Upper lobe of left lung (tissue), 4 donors: ENCODE measurements at regions not wholly inside any gene's neighbourhood (a gene's known extent, or its start where the extent isn't known, plus 50 kb on each side); places are given as distances from the start of the nearest gene placed in this dataset.

ENCODE experiments used
- EP300 ChIP-seq, 4 donors: sonication (generic); formaldehyde crosslinking; IDR thresholded peaks; one replicate each; pipeline ENCODE4 v1.5.1; 2017; ENCODE audit warnings: antibody characterized with exemption in 4 of 4, control low read depth in 2 of 4
- POLR2A ChIP-seq, 4 donors: fragments of 450-650 bp; IDR thresholded peaks; one replicate each; pipeline ENCODE4 v1.5.1; 2016 to 2017; ENCODE audit warnings: antibody characterized with exemption in 4 of 4, mild to moderate bottlenecking in 2 of 4
- TF ChIP-seq, protein P1 (sequence below), 6 experiments: fragments of 450-650 bp in 4 of 6; fragments of 200-600 bp in 2 of 6; sonication (generic) in 2 of 6; IDR thresholded peaks; one replicate each; pipeline ENCODE4 v1.5.1; 2016 to 2019; ENCODE audit warnings: antibody characterized with exemption in 6 of 6

DNA sequence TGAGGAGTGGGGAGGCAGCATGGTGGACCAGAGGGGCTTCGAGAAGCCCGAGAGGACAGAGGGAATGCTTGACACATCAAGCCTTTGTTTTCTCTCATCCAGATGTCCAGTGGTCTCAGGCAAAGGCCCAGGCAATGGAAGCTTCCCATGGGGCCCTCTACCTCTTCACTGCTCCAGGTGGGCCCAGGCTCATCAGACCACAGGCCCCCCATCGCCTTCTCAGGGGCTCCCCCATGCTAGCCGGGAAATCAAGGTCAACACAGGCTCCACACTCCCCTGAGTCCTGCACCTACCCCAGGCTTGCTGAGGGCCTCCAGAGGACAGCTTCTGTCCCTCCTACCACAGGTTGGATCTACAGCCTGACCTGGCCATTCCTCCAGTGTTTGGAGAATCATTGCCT, 157.5 kb downstream of the CHST1 start:
- TF ChIP-seq, protein P1, sequence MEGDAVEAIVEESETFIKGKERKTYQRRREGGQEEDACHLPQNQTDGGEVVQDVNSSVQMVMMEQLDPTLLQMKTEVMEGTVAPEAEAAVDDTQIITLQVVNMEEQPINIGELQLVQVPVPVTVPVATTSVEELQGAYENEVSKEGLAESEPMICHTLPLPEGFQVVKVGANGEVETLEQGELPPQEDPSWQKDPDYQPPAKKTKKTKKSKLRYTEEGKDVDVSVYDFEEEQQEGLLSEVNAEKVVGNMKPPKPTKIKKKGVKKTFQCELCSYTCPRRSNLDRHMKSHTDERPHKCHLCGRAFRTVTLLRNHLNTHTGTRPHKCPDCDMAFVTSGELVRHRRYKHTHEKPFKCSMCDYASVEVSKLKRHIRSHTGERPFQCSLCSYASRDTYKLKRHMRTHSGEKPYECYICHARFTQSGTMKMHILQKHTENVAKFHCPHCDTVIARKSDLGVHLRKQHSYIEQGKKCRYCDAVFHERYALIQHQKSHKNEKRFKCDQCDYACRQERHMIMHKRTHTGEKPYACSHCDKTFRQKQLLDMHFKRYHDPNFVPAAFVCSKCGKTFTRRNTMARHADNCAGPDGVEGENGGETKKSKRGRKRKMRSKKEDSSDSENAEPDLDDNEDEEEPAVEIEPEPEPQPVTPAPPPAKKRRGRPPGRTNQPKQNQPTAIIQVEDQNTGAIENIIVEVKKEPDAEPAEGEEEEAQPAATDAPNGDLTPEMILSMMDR (IDR thresholded peaks at IDR 0.05): no peak
- TF ChIP-seq EP300 (IDR thresholded peaks at IDR 0.05) (no peak), POLR2A (IDR thresholded peaks at IDR 0.05) (no peak)
